ENCODE measurements at regions not wholly inside any gene's neighbourhood (a gene's known extent, or its start where the extent isn't known, plus 50 kb on each side); places are given as distances from the start of the nearest gene placed in this dataset.
"Not testable (repeated sequence)": the region's sequence is repeated elsewhere in the genome, so short reads cannot be mapped to it uniquely, and the experiment has no call there.

DNA sequence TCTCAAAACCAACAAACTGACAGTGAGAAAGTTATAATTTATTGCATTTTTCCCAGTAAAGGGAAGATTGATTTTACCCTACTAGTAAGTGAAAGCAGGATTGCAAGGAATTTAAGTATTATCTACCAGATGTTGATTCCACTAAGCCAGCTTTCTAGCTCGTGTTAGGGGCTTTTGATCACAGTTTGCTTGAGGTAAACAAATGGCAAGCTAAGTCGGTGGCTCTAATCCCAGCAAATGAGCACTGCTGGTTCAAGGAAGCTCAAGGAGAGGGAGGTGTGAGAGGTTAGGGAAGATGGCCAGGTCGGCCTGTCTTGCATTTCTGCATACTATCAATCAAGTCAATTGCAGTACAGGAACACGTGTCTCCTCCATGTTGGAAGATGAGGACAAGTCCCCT is 448.7 kb upstream of the POM121L12 start:
- no peak for DNase-seq (ENCODE audit: low spot score)

DNA sequence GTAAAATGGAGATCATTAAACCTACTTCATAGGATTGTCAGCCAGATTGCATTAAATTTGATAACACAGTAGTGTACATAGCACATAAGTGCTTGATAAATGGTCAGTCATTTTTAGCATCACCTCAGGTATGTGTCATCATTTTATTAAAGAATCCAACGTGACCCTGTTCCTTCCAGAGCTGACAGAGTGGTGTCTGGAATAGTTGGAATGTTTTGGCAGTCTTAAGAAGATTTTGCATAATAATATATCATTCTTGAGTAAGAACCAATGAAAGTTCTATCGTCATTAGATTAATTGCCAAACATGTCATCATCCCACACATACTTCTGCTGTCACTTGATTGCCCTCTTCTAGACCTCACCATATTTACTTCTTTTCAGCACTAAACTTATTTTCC is 451.4 kb upstream of the POM121L12 start:
- DNase-seq (ENCODE audit: low spot score), result no peak

DNA sequence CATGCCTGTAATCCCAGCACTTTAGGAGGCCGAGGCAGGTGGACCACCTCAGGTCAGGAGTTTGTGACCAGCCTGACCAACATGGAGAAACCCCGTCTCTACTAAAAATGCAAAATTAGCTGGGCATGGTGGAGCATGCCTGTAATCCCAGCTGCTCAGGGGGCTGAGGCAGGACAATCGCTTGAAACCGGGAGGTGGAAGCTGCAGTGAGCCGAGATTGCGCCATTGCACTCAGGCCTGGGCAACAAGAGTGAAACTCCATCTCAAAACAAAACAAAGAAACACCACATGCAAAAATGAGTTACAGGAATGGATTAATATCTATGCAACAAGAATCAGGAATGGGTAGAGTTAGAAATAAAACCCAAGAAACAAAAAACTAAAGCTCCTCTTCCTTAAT is 462.3 kb upstream of the POM121L12 start:
- not testable (repeated sequence) for DNase-seq (ENCODE audit: low spot score)

DNA sequence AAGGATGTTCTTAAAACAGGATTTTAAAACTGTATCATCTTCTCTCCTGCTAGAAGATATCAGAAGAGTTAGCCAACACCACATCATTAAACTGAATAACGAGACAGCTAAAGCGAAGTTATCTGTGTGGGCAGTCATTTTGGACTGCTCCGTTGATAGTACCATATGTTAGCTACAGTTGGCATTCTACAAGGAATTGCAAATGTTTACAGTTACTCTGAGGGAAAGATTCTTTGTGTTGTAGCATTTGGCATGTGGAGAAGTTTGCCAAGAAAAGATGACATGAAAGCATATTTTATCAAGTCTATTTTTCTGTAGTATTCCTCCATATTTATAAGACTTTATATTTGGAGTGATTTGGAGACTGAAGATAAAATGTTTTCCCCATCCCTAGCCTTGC is 464.4 kb upstream of the POM121L12 start:
- DNase-seq (ENCODE audit: low spot score), result no peak

DNA sequence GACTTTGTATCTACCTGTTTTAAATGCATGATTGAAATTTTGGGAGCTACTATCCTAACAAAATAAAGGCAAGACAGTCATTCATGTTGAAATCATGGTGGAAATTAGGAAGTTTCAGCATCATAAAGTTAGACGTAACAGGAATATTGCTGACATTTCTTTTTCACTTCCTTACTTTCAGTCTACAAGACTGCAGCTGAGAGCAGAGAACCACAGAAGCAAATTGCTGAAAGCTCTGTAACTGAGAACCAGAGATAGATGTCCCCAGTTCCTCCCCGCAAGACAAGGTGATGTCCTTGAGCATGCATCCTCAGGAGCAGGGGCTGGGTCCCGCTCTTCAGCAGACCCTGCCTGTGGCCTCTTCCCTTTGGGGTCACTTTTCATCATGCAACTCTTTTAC is 466.3 kb upstream of the POM121L12 start:
- DNase-seq (ENCODE audit: low spot score), result no peak

DNA sequence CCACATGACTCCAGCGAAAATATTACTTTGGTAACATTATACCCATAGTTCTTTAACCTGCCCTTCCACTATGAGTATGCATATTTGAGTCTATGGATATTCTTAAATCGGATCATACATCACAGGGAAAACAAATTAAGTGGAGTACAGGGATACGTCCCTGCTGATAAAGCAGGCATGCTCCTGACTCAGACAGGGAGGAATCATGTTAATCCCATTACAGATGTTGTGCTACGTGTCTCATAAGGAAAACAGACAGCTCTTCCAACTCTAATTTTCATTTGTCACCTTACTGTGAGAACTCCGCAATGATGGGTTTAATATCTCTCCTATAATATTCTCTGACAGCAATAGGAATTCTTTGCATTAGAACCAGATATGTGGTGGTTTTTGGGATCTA is 469.5 kb upstream of the POM121L12 start:
- no peak for DNase-seq (ENCODE audit: low spot score)

DNA sequence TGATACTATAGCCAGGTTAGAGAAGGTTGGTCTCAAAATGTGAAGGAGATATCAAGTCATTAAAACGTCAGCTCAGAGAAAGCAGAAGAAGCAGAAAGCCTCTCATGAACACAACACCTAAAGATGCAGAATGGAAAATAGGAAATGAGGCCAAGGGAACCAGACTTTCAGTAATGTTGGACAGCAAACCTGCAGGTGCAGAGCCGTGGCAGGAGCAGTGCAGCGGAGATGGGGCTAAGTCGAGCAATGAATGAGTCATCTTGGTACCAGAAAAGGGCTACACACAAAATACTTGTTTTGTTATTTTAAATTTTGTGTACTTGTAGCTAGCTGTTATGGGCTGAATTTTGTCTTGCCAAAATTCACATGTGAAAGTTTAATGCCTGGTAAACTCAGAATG is 479.6 kb upstream of the POM121L12 start:
- DNase-seq (ENCODE audit: low spot score), result no peak

DNA sequence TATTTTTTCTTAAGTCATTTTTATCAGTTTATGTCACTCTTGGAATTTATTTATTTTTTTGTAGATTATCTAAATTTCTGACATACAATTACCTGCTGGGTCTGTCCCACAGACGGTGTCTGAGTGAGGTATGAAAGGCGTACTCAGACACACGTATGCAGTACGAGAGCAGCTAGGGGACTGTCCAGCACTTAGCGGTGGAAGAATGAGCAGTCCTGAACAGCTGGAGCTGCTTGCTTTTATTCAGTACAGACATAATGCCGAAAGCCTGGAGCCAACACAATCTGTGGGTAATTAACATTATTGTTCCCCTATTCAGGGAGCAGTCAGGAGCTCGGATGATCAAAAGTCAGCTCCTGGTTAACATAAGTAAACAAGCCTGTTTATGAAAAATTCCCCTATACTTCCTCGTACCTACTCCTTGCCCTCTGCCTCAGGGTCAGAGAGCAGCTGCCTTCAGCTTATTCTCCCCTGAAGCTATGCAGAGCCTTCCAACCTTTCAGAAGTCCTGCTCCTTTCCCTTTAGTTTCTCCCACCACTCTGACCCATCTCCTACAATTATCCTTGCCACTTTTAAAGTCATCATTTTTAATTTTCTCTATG is 488.0 kb upstream of the POM121L12 start:
- DNase-seq (ENCODE audit: low spot score), result no peak

DNA sequence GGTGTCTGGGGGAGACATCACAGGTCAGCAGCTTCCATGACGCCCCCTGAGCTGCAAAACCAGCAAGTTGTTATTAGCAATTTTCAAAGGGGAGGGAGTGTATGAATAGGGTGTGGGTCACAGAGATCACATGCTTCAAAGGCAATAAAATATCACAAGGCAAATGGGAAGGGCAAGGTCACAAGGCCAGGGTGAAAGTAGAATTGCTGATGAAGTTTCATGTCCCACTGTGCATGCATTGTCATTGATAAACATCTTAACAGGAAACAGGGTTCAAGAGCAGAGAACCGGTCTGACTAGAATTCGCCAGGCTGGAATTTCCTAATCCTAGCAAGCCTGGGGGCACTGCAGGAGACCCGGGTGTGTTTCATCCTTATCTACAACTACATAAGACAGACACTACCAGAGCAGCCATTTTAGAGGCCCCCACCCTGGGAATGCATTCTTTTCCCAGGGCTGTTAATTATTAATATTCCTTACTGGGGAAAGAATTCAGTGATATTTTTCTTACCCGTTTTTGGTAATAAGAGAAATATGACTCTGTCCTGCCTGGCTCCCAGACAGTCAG is 494.2 kb upstream of the POM121L12 start:
- not testable (repeated sequence) for DNase-seq (ENCODE audit: low spot score)

DNA sequence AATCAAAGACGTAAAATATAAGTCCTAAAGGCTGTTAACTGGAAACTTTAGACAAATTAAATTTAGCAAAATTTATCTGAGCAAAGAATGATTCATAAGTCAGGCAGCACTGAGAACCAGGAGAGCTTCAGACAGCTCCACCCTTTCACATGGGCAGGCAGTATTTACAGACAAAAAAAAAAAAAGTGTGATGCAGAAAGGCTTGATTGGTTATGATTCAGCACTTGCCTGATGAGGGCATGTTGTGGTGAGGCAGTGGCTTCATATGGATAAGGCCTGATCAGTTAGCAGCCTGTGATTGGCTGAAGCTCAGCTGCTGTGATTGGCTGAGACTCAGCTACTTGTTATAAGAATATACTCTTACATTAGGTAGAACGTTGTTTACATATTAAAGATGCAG is 495.4 kb upstream of the POM121L12 start:
- DNase-seq (ENCODE audit: low spot score), result no peak

DNA sequence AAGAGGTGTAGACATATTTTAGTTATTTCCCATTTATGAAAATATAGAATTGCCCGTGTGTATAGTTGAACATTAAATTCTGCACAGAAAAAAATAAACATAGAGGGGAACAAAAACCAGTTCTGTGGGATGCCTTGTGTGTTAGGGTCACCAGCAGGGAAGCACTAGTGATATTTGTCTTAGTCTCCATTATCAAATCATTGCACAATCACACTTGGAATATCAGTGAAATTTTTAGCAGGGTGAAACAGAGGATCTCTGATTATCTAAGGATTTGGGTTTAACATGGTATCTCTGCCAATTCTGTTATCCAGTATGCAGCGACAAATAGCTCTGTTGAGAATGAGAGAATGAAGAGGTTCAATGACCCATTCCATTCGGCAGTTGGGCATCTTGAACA is 496.0 kb upstream of the POM121L12 start:
- DNase-seq (ENCODE audit: low spot score), result no peak

DNA sequence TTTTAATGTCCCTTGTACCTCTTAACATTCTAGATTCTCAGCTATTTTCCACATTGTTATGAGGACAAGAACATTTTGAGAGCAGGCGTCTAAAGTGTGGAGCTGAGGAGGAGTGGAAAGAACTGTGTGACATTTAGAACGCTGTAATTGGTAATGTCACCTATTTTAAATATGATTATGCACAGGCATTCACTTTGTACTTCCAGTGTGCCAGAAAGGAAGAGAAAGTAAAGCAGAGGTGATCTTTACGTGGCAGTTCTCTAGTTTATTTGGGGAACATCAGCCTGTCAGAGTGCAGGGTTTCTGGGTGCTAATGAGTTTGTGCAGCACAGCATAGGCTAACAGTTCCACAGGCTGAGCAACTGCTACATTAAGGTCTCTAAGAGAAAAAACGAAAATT is 498.4 kb upstream of the POM121L12 start:
- no peak for DNase-seq (ENCODE audit: low spot score)

DNA sequence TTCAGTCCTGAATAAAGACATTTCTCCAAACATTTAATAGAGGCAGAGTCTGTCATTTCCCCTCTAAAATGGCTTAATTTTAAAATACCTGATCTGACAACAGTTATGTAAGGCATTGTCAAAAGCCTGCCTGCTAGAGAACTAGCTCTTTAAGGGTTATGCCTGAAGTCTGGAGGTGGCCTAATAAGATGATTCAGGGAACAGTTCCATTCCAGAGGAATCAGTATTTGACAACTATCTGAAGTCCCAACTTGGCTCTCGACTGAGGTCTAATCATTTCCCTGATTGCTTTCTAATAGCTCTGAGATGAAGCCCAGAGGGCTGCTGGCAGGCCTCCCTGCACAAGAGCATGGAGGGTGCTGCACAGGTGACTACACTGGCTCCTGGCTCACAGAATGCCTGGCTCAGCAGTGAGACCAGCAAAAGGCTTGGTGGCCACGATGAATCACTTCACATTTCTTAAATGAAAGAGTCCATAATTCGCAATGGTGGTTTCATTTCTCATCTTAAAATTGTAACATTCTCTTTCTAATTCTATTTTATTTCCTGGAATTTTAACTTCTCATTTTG is 509.6 kb upstream of the POM121L12 start:
- DNase-seq (ENCODE audit: low spot score), result no peak

DNA sequence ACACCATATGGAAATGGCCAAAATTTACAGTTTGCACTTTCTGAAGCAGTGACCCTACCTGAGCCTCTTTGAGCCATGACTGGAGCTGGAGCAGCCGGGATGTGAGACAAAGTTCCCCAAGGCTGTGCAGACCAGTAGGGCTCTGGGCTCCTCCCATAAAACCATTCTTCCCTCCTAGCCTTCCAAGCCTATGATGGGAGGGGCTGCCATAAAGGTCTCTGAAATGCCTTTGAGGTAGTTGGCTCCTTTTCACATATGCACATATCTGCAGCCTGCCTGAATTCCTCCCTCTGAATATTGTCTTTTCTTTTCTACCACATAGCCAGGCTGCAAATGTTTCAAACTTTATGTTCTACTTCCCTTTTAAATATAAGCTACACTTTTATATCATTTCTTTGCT is 516.6 kb upstream of the POM121L12 start:
- no peak for DNase-seq (ENCODE audit: low spot score)

DNA sequence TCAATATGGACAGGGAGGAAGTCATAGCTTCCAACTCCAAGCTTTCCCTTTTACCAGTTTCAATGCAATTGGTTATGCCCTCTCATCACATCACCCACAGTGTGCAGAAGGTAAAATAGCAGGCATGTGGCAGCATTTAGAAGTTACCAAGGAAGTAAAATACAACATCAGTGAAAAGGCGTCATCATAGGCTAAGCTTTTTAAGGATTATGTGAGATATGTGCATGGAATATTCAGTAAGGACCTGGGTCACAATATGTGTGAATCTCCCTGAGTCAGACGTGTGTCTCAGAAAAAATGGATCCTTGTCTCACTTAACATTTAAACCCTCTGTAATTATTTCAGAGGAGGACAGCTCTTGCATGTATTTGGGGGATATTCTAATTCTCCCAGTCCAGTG is 522.8 kb upstream of the POM121L12 start:
- no peak for DNase-seq (ENCODE audit: low spot score)

DNA sequence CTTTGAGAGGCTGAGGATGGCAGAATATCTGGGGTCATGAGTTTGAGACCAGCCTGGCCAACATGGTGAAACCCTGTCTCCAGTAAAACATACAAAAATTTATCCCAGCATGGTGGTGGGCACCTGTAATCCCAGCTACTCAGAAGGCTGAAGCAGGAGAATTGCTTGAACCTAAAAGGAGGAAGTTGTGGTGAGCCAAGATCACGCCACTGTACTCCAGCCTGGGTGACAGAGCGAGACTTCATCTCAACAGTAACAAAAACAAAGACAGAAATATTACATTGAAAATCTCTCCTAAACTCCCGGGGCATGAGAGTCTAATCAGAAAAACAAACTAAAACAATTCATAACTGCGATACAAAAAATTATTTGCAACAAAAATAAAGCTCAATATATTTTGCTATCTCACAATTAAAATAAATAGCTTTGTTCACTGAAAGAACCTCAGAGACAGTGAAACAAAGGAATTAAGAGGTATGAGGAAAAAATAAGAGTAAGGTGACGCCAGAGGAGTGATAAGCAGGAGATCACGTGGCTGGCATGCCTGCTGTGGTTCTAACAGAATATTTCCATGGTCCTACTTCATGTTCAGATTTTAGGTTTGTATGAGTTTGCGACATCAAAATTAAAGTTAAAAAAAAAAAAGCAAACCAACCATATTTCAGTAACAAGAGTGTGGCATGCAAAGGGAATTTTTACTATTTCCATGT is 527.7 kb upstream of the POM121L12 start:
- no peak for DNase-seq (ENCODE audit: low spot score)

DNA sequence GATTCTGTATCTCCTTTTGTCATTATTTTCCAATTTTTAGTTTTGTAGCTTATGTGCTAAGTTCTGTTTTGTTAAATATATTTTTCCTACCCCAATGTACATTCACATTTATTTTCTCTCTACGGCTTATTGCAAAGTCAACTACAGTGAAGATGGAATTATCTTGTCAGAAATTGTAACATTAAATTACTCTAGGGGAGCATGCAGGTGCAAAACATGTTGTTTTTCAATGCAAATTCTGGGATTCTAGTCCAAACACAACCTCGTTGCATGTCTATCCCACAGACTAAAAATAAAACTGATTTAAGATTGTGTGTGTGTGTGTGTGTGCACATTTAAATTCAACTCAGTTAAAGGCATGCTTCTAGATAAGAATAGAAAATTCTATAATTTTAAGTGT is 529.1 kb upstream of the POM121L12 start:
- DNase-seq (ENCODE audit: low spot score), result no peak

DNA sequence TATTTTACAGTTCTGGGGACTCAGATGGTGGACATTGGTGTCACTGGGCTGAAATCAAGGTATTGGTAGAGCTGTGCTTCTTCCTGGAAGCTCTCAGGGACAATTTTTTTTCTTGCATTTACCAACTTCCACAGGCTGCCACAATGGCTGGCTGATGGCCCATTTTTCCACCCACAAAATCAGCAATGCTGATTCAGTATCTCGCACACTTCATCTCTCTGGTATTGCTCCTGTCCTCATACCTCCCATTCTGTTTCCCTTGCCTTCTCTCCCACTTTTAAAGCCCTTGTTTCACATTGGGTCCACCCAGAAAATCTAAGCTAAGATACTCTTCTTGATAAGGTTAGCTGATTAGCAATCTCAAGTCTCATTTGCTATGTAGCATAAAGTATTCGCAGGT is 530.9 kb upstream of the POM121L12 start:
- DNase-seq (ENCODE audit: low spot score), result no peak

DNA sequence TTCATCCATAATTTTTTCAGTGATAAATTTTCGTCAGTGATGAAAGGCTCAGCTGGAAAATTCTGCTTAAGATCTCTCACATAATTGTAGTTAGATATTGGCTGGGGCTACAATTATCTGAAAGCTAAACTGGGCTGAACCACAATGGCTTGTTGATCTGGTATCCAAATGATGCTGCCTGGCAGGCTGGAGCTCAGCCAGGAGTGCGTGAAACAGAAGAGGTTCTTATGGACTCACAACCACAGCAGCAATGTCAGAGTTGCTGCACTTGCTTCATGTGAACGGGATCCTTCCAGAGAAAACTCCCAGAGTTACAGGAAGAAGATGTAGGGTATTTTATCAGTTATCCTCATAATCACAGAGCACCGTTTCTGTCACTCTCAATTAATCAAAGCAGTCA is 533.2 kb upstream of the POM121L12 start:
- no peak for DNase-seq (ENCODE audit: low spot score)

DNA sequence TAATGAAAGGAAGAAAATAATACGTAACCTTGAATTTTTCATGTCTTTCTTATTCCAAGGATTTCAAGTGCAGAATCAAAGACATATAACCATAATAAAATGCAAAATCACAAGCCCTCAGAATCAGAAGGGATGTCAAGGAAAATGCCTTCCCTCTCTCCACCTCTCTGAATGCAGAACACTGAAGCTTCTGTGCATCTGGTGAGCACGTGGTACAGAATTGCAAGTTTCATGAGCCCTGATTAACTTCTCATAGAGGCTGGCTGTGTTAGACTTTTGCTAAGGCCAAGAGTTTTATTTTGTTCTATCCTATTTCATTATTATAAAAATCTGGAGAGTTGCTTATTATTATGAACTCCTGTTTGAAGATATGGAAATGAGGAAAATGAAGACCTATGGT is 533.7 kb upstream of the POM121L12 start:
- no peak for DNase-seq (ENCODE audit: low spot score)

DNA sequence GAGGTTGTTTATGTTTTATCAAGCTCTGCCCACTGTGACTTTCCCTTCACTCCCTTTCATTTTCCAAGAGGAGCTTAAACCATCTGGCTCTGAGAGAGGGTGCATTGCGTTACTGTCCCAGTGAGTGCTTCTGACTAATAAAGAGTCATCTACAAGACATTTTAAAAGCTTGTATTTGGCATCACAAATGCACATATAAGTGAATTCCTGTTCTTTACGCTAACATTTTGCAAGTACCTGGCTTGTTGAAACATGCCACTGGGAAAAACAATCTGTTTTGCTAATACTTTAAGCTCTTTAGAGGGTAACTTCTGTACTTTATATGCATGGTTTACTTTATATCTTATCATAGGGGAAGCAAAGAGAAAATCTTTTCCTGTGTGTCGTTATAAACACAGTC is 534.6 kb upstream of the POM121L12 start:
- no peak for DNase-seq (ENCODE audit: low spot score)

DNA sequence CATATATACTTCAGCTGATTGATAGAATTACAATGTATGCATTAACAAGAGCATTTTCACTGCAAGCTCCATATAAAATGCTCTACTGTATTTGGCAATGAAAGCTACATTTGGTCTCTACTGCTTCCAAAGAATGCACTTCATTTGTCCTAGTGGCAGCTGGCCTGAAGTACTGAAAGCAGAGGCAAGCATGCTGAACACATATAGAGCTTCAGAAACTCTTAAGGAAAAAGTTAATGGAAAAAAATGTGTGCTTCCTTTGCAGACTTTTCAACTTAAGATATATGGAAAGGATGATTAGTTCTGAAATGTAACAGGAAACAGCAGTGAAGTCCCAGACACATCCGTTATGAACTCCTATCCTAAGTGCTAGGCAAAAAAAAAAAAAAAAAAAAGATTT is 537.1 kb upstream of the POM121L12 start:
- no peak for DNase-seq (ENCODE audit: low spot score)

DNA sequence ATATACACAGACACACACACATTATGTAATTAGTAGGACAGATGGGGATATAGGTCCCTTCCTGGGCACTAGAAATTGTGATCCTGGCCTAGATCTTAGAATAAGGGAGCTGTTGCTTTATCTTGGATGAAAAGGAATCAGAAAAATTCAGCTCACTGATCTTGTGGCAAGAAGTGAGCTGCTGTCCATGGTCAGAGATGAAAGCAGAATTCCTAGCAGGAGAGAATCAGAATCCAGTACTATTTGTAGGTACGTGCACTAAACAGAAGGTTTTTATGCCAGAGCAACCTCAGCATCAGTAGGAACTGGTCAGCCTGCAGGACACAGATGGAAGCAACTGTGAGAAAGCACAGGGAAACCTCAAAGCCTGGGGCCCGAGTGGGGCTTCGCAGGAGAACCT is 549.2 kb upstream of the POM121L12 start:
- DNase-seq (ENCODE audit: low spot score), result no peak

DNA sequence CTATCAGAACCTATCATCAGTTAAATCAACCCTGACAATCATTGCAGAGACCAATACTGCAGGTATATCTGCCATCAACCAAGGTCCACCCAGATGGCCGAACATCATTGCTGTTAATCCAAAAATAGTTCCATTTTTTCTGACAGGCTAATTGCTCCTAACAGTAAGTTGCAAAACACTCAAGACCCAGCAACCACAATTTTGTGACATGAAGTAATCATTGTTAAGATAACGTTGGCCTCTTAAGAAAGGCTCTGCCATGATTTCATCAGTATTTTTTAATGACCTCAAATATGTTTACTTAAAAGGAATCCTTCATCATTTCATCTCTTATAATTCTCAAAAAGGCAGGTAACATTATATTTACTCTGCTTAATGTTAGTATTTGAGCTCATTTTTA is 553.4 kb upstream of the POM121L12 start:
- no peak for DNase-seq (ENCODE audit: low spot score)
